D721Med (cell line): ENCODE measurements at regions not wholly inside any gene's neighbourhood (a gene's known extent, or its start where the extent isn't known, plus 50 kb on each side); places are given as distances from the start of the nearest gene placed in this dataset.
"Not testable (repeated sequence)": the region's sequence is repeated elsewhere in the genome, so short reads cannot be mapped to it uniquely, and the experiment has no call there.

Experiments used
- DNase-seq: peaks from one replicate; pipeline ENCODE4 v3.0.0; 2011; ENCODE audit warnings: low spot score; ENCODE audit not compliant: insufficient read length
- FAIRE-seq: peaks from 2 replicates; lab custom pipeline; 2011; peaks lifted over from hg19 to GRCh38; lab: Jason Lieb, UNC
- TF ChIP-seq, protein P1 (sequence below): IDR thresholded peaks from 2 replicates; pipeline ENCODE4 v1.5.1; 2012; ENCODE audit warnings: mild to moderate bottlenecking, control low read depth; ENCODE audit not compliant: insufficient read depth; ENCODE audit errors: missing control alignments

DNA sequence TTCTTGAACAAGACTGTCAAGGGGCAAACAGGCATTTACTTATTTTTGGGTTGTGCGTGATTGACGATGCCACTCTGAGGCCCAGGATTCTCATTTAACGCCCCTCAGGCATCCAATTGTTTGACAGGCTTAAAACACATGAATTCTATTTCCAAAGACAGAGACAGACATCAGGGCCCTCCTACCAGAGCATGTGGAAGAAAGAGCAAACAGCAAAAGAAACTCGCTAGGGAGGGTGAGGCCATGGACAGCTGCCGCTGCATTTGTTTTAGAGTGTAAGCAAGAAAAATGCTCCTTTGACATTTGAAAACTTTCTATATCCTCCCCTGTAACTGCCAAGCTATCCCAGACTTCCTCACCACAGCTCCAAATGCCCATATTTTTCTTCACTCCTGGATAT, 410.1 kb downstream of the NPIPA8 start:
- no peak for FAIRE-seq
- no peak for DNase-seq
- TF ChIP-seq, protein P1, sequence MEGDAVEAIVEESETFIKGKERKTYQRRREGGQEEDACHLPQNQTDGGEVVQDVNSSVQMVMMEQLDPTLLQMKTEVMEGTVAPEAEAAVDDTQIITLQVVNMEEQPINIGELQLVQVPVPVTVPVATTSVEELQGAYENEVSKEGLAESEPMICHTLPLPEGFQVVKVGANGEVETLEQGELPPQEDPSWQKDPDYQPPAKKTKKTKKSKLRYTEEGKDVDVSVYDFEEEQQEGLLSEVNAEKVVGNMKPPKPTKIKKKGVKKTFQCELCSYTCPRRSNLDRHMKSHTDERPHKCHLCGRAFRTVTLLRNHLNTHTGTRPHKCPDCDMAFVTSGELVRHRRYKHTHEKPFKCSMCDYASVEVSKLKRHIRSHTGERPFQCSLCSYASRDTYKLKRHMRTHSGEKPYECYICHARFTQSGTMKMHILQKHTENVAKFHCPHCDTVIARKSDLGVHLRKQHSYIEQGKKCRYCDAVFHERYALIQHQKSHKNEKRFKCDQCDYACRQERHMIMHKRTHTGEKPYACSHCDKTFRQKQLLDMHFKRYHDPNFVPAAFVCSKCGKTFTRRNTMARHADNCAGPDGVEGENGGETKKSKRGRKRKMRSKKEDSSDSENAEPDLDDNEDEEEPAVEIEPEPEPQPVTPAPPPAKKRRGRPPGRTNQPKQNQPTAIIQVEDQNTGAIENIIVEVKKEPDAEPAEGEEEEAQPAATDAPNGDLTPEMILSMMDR: no peak

DNA sequence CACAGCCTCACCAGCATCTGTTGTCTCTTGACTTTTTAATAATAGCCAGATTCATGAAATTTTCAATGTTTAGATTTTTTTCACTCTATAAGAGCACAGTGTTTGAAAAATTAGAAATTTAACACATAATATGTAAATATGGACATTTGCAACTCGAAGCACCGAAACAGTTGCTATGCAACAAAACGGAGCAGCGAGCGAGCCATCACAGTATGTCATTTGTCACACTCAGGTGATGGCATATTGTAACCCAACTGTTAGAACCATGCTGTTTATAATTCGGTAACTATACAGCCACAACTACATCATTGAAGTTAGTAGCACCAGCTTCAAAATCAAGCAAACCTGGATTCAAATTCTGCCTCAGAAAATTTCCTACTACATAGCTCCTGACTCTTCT, 410.8 kb downstream of the NPIPA8 start:
- DNase-seq (no peak), FAIRE-seq (no peak)
- TF ChIP-seq, protein P1: no peak

DNA sequence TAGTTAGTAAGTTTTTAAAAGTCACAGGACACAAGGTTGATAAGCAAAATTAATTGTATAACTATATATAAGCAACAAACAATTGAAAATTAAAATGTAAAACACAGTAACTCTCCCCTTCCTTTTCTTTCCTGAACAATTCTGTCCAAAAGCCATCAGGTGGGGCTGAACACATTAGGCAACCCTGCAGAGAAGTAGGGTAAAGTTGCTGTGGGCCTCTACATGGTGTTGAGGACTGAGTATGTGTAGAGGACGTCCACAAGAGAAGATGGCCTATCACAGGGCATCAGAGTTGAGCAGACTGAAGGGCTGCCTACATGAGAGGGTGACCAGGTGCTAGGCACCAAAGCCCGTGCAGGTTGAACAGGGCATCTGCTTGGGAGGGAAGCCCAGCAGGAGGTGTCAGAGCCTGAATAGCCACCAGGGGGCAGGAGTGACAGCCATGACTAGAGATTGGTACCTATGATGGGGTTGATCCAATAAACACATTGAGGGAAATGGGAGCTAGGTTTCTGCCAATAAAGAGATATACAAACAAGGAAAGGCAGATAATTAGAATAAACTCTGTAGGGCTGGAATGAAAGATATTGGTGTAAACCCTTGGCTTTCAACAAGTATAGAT, 415.1 kb downstream of the NPIPA8 start:
- DNase-seq: no peak
- FAIRE-seq: no peak
- TF ChIP-seq, protein P1: peak; percentile 61

DNA sequence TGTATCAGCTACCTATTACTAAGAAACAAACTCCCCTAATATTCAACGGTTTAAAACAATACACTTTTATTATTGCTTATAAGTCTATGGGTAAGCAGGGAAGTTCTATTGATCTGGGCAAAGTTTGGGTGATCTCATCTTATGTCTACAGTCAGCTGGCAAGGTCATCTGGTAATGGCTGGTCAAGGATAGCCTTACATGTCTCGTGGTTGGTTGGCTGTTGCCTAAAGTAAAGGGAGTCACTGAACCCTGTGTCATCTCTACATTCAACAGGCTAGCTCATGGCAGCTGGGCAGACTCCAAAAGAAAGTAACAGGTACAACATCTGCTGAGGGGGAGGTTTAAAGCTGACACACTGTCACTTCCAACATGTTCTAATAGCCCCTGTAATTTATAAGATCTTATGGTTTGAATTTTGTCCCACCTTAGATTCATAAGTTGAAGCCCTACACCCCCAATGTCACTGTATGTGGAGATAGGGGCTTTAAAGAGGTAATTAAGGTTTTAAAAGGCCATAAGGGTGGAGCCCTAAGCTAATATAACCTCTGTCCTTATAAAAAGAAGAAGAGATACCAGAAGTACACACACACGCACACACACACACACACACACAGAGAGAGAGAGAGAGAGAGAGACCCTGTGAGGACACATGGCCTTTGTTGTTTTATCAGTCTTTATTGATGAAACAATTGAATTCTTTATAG, 419.1 kb downstream of the NPIPA8 start:
- no peak for FAIRE-seq
- no peak for DNase-seq

DNA sequence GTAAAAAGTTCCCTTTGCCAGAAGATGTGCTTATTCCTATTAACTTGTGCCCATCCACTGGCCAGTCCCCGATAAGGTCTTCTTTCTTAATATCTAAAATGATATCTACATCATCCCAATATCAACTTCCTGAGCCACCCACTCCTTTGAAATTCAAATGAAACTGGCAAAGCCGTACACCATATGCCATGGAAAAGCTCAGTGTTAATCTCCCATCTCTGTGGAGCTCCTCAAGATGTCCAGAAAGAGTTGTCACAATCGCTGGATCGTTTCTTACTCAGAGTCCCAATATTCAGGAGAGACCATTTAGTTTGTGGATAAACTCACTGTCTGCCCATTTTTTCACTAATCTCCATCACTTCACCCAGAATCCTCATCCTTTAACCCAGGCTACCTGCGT, 420.7 kb downstream of the NPIPA8 start:
- no peak for DNase-seq
- FAIRE-seq: no peak
- TF ChIP-seq, protein P1: no peak

More for the DNA sequence above, 419.1 kb downstream of the NPIPA8 start:
- TF ChIP-seq, protein P1: no peak

DNA sequence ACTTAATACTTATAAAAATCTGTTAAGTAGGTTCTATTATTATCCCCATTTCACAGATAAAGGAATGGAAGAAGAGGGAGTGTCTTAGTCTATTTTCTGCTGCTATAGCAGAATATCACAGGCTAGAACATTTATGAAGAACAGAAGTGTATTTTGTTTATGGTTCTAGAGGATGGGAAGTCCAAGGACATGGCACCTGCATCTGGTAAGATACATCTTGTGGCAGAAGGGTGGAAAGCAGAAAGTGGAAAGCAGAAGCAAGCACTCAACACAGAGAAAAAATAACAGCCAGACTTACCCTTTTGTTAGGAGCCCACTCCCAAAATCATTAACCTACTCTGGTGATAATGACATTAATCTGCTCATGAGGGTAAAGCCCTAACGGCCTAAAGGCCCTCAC, 422.4 kb downstream of the NPIPA8 start:
- FAIRE-seq: no peak
- TF ChIP-seq, protein P1: no peak
- no peak for DNase-seq

DNA sequence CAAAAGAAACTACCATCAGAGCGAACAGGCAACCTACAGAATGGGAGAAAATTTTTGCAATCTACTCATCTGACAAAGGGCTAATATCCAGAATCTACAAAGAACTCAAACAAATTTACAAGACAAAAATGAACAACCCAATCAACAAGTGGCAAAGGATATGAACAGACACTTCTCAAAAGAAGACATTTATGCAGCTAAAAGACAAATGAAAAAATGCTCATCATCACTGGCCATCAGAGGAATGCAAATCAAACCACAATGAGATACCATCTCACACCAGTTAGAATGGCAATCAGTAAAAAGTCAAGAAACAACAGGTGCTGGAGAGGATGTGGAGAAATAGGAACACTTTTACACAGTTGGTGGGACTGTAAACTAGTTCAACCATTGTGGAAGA, 425.0 kb downstream of the NPIPA8 start:
- FAIRE-seq, DNase-seq: not testable (repeated sequence)

DNA sequence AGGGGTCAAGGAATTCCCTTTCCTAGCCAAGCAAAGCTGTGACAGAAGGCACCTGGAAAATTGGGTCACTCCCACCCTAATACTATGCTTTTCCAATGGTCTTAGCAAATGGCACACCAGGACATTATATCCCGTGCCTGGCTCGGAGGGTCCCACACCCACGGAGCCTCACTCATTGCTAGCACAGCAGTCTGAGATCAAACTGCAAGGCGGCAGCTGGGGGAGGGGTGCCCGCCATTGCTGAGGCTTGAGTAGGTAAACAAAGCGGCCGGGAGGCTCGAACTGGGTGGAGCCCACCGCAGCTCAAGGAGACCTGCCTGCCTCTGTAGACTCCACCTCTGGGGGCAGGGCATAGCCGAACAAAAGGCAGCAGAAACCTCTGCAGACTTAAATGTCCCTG, 429.9 kb downstream of the NPIPA8 start:
- FAIRE-seq: not testable (repeated sequence)

More for the DNA sequence above, 429.9 kb downstream of the NPIPA8 start:
- not testable (repeated sequence) for DNase-seq
